ENCODE measurements at regions not wholly inside any gene's neighbourhood (a gene's known extent, or its start where the extent isn't known, plus 50 kb on each side); places are given as distances from the start of the nearest gene placed in this dataset.
"Not testable (repeated sequence)": the region's sequence is repeated elsewhere in the genome, so short reads cannot be mapped to it uniquely, and the experiment has no call there.

- H3K4me3 ChIP-seq (ENCODE audit: low read depth, low read length); DNase-seq (ENCODE audit: low read depth): not testable (repeated sequence)
- TF ChIP-seq, protein P1, sequence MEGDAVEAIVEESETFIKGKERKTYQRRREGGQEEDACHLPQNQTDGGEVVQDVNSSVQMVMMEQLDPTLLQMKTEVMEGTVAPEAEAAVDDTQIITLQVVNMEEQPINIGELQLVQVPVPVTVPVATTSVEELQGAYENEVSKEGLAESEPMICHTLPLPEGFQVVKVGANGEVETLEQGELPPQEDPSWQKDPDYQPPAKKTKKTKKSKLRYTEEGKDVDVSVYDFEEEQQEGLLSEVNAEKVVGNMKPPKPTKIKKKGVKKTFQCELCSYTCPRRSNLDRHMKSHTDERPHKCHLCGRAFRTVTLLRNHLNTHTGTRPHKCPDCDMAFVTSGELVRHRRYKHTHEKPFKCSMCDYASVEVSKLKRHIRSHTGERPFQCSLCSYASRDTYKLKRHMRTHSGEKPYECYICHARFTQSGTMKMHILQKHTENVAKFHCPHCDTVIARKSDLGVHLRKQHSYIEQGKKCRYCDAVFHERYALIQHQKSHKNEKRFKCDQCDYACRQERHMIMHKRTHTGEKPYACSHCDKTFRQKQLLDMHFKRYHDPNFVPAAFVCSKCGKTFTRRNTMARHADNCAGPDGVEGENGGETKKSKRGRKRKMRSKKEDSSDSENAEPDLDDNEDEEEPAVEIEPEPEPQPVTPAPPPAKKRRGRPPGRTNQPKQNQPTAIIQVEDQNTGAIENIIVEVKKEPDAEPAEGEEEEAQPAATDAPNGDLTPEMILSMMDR (IDR thresholded peaks at IDR 0.05; ENCODE audit: low read depth, low read length, missing control alignments) = peak; percentile 61
Measured at GRCh38 chr11:71638801-71639519, 56.3 kb upstream of the KRTAP5-11 start.

- not testable (repeated sequence) for DNase-seq (ENCODE audit: low read depth); H3K4me3 ChIP-seq (ENCODE audit: low read depth, low read length)
Measured at GRCh38 chr11:71639520-71639849, 56.8 kb upstream of the KRTAP5-11 start.

DNA sequence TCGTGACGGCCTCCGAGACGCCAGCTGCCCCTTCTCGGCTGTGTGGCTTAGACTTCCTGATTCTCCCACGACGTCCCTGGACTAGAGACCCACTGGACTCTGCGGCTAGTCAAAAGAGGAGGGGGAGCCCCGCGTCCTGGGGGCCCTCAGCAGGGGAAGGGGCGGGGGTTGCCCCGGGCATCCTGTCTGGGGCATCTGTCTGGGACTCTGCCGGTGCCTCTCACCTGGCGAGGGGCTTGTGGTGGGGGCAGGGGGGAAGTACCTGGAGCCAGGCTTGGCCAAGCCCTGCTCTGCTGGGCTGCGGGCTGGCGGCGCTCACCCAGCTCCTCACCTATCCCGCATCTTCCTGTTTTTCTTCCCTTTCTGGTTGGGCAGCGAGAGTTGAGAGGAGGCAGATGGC is 57.2 kb upstream of the KRTAP5-11 start:
- H3K4me3 ChIP-seq (ENCODE audit: low read depth, low read length) = not testable (repeated sequence)

DNA sequence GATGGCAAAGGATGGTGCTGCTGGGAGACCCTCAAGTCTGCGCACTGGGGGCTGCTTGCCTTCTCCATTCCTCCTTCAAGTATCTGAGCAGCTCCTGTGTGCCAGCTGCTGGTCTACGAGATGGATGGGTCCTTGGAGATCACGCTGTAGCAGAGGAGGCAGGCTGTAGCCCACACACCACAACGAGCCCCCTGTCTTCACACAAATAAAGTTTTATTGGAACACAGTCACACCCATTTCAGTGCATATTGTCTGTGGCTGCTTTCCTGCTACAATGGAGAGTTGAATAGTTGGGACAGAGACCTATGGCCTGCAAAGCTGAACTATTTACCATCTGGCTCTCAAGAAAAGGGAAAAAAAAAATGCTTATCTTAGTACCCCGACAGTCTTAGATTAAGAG is 64.4 kb upstream of the KRTAP5-11 start:
- not testable (repeated sequence) for H3K4me3 ChIP-seq (ENCODE audit: low read depth, low read length); DNase-seq (ENCODE audit: low read depth)

More for the DNA sequence above, 57.2 kb upstream of the KRTAP5-11 start:
- DNase-seq (ENCODE audit: low read depth) = not testable (repeated sequence)

- DNase-seq (ENCODE audit: low read depth) = peak; percentile 12
- H3K4me3 ChIP-seq (ENCODE audit: low read depth, low read length) = not testable (repeated sequence)
Measured at GRCh38 chr11:71652998-71653397, 70.3 kb upstream of the KRTAP5-11 start.

- H3K4me3 ChIP-seq (ENCODE audit: low read depth, low read length); DNase-seq (ENCODE audit: low read depth): not testable (repeated sequence)
Measured at GRCh38 chr11:71654423-71654822, 71.7 kb upstream of the KRTAP5-11 start.

- not testable (repeated sequence) for H3K4me3 ChIP-seq (ENCODE audit: low read depth, low read length); DNase-seq (ENCODE audit: low read depth)
Measured at GRCh38 chr11:71655041-71655440, 72.4 kb upstream of the KRTAP5-11 start.

DNA sequence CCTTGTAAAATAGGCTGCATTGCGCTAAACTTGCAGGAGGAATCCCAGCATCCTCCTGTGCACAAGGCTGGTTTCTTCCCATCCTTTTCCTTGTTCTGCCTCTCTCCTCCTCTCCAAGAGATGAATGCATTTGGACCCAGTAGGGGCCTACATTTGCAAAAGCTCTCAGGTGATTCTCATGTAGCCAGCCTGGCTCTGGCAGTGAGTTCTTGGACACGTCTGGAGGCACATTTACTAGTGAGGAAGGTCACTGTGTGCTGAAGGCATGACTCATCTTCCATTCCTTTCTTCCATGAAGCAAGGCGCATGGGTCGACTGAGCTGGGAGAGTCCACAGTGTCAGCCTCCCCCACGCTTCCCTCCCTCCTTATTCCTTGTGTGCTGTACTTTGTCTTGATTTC is 73.8 kb upstream of the KRTAP5-11 start:
- not testable (repeated sequence) for DNase-seq (ENCODE audit: low read depth); H3K4me3 ChIP-seq (ENCODE audit: low read depth, low read length)

DNA sequence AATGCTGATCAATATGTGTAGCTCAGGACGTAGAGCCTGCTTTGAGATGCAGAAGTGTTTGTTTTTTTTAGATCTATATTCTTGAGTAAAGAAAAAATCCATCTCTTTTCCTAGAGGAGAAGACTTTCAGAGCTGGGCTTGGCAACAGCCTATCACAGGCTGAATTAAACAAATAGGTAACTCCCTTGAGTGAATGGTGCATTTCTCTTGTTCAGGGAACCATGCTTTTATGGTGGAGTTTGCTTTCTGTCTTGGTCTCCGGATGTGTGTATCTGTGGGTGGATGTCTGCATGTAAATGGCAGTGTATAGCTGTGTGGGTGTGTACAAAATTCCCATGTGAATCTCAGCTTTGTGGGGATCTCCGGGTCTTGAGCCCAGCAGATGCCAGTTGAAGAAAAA is 82.3 kb upstream of the KRTAP5-11 start:
- H3K4me3 ChIP-seq (ENCODE audit: low read depth, low read length) = not testable (repeated sequence)
- DNase-seq (ENCODE audit: low read depth) = peak; percentile 4

DNA sequence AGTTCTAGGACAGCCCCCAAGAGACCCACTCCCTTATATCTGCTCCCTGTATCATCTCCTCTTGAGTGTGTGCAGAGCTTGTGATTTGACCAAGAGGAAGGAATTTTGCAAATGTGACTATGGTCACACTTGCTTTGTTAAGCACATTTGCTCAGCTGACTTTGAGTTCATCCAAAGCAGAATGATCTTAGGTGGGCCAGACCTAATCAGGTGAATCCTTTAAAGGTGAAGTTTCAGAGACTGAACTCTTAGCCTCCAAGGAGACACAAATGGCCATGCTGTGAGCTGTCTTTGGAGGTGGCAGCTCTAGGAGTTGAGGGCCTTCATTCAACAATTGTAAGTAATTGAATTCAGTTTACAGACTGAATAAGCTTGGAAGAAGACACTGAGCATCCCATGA is 115.4 kb upstream of the KRTAP5-11 start:
- DNase-seq (ENCODE audit: low read depth); H3K4me3 ChIP-seq (ENCODE audit: low read depth, low read length): not testable (repeated sequence)

- DNase-seq (ENCODE audit: low read depth); H3K4me3 ChIP-seq (ENCODE audit: low read depth, low read length): not testable (repeated sequence)
- TF ChIP-seq, protein P1 (IDR thresholded peaks at IDR 0.05; ENCODE audit: low read depth, low read length, missing control alignments) = peak; percentile 19
Measured at GRCh38 chr11:71698961-71699360, 116.3 kb upstream of the KRTAP5-11 start.

- not testable (repeated sequence) for DNase-seq (ENCODE audit: low read depth)
Measured at GRCh38 chr11:71701435-71702291, 119.0 kb upstream of the KRTAP5-11 start.

DNA sequence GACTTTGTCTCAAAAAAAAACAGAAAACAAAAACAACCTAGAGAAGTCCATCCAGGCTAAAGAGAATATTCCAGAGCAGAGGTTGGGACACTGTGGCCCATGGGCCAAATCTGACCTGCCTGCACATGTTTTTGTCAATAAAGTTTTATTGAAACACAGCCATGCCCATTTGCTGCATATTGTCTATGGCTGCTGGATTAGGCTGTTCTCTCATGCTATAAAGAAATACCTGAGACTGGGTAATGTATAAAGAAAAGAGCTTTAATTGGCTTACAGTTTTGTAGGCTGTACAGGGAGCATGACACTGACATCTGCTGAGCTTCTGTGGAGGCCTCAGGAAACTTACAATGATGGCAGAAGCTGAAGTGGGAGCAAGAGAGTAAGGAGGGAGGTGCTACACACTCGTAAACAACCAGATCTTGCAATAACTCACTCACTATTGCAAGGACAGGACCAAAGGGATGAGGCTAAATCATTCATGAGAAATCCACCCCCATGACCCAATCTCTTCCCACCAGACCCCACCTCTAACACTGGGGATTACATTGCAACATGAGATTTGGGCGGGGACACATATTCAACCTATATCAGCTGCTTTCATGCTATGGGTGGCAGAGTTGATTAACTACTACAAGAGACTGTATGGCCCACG is 122.5 kb upstream of the KRTAP5-11 start:
- H3K4me3 ChIP-seq (ENCODE audit: low read depth, low read length); DNase-seq (ENCODE audit: low read depth): not testable (repeated sequence)

More at GRCh38 chr11:71701435-71702291, 119.0 kb upstream of the KRTAP5-11 start:
- H3K4me3 ChIP-seq (ENCODE audit: low read depth, low read length) = not testable (repeated sequence)

- not testable (repeated sequence) for DNase-seq (ENCODE audit: low read depth); H3K4me3 ChIP-seq (ENCODE audit: low read depth, low read length)
Measured at GRCh38 chr11:71705738-71706432, 123.2 kb upstream of the KRTAP5-11 start.

DNA sequence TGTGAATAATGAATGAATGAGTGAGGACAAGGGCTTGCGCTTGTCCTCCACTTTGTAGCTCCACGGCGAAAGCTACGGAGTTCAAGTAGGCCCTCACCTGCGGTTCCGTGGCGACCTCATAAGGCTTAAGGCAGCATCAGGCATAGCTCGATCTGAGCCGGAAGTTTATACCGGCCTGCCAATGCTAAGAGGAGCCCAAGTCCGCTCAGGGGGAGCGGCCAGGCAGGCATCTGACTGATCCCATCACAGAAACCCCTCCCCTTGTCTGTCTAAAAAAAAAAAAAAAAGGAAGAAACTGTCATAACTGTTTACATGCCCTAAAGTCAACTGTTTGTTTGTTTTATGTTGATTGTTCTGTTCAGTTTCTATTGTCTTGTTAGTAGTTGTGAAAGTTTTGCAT is 124.4 kb upstream of the KRTAP5-11 start:
- H3K4me3 ChIP-seq (ENCODE audit: low read depth, low read length); DNase-seq (ENCODE audit: low read depth): not testable (repeated sequence)

- H3K4me3 ChIP-seq (ENCODE audit: low read depth, low read length); DNase-seq (ENCODE audit: low read depth): not testable (repeated sequence)
Measured at GRCh38 chr11:71709541-71709940, 123.5 kb upstream of the DEFB108B start.

Measured in GM12864 (cell line).